Neural progenitor cell (in vitro differentiated cells): ENCODE measurements at regions not wholly inside any gene's neighbourhood (a gene's known extent, or its start where the extent isn't known, plus 50 kb on each side); places are given as distances from the start of the nearest gene placed in this dataset.

Experiments used
- CTCF ChIP-seq: fragments of 200-600 bp; sonication (generic); IDR thresholded peaks from 2 replicates; pipeline ENCODE4 v1.5.1; 2017; ENCODE audit warnings: antibody characterized with exemption, mild to moderate bottlenecking
- EZH2 ChIP-seq: fragments of 200-600 bp; sonication (generic); IDR thresholded peaks from 2 replicates; pipeline ENCODE4 v1.6.1; 2017; ENCODE audit warnings: antibody characterized with exemption, mild to moderate bottlenecking, moderate library complexity
- EZH2phosphoT487 ChIP-seq: fragments of 200-600 bp; sonication (generic); IDR thresholded peaks from 2 replicates; pipeline ENCODE4 v1.6.1; 2017; ENCODE audit warnings: antibody characterized with exemption

- TF ChIP-seq CTCF (no peak), EZH2 (no peak), EZH2phosphoT487 (no peak)
These were observed 1276.9 kb upstream of the ADGRL2 start for GRCh38 chr1:80523861-80524260.
